Chondrocyte (in vitro differentiated cells): ENCODE measurements at regions not wholly inside any gene's neighbourhood (a gene's known extent, or its start where the extent isn't known, plus 50 kb on each side); places are given as distances from the start of the nearest gene placed in this dataset.

Experiments used
- DNase-seq: peaks from one replicate; pipeline ENCODE4 v3.0.0; 2021; ENCODE audit warnings: mixed read lengths, low spot score
- H3K27ac Mint-ChIP-seq: one replicate; pipeline ENCODE4 v1.8.0; 2021; ENCODE audit warnings: mild to moderate bottlenecking, moderate library complexity, mixed read lengths; ENCODE audit not compliant: unreplicated experiment
- H3K27me3 Mint-ChIP-seq: 2 replicates; pipeline ENCODE4 v1.8.0; 2021; ENCODE audit warnings: low read depth, mixed read lengths
- H3K36me3 Mint-ChIP-seq: 2 replicates; pipeline ENCODE4 v1.8.0; 2021; ENCODE audit warnings: low read depth, mixed read lengths
- H3K4me1 Mint-ChIP-seq: 2 replicates; pipeline ENCODE4 v1.8.0; 2021; ENCODE audit warnings: low read depth, mild to moderate bottlenecking, mixed read lengths
- H3K4me3 Mint-ChIP-seq: one replicate; pipeline ENCODE4 v1.8.0; 2021; ENCODE audit warnings: mild to moderate bottlenecking, moderate library complexity, mixed read lengths; ENCODE audit not compliant: unreplicated experiment
- H3K9me3 Mint-ChIP-seq: 2 replicates; pipeline ENCODE4 v1.8.0; 2021; ENCODE audit warnings: low read depth, mixed read lengths
- TF ChIP-seq, protein P1 (sequence below): fragments of 200-600 bp; sonication (generic); IDR thresholded peaks from 2 replicates; pipeline ENCODE4 v1.5.0; 2021; ENCODE audit warnings: antibody characterized with exemption, mild to moderate bottlenecking, moderate library complexity

DNA sequence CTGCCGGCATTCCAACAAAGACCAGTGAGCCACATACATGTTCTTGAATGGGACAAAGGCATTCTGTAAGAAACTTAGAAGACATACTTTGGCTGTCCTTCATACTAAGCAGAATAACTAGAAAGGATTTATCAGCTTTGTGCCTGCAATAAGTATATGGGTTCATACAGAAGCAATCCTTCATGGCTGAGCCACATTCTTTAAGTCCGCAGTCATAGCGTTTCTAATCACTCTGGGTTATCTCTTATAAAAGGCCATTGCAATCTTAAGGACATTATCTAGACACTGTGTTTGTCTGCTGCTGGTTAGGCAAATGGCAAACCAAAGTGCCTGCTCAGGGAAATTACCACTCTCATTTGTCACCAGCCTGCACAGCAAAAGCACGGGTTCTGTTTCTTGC is 488.4 kb downstream of the ACTR3B start:
- Mint-ChIP-seq H3K27ac (no peak overlapping the region), H3K4me3 (no peak overlapping the region), H3K9me3 (peaks cover 43% of the 10 kb centered on the region)

GRCh38 chr7:153258686-153259085 is 499.1 kb downstream of the ACTR3B start:
- no peaks in the 10 kb centered on the region for H3K36me3 Mint-ChIP-seq
- no peaks in the 10 kb centered on the region for H3K27me3 Mint-ChIP-seq
- no peak for DNase-seq
- H3K9me3 Mint-ChIP-seq = peaks cover 79% of the 10 kb centered on the region
- TF ChIP-seq, protein P1, sequence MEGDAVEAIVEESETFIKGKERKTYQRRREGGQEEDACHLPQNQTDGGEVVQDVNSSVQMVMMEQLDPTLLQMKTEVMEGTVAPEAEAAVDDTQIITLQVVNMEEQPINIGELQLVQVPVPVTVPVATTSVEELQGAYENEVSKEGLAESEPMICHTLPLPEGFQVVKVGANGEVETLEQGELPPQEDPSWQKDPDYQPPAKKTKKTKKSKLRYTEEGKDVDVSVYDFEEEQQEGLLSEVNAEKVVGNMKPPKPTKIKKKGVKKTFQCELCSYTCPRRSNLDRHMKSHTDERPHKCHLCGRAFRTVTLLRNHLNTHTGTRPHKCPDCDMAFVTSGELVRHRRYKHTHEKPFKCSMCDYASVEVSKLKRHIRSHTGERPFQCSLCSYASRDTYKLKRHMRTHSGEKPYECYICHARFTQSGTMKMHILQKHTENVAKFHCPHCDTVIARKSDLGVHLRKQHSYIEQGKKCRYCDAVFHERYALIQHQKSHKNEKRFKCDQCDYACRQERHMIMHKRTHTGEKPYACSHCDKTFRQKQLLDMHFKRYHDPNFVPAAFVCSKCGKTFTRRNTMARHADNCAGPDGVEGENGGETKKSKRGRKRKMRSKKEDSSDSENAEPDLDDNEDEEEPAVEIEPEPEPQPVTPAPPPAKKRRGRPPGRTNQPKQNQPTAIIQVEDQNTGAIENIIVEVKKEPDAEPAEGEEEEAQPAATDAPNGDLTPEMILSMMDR = no peak
- no peaks in the 10 kb centered on the region for H3K4me1 Mint-ChIP-seq
- no peak overlapping the region for H3K4me3 Mint-ChIP-seq
- H3K27ac Mint-ChIP-seq = no peak overlapping the region

More for the DNA sequence above, 488.4 kb downstream of the ACTR3B start:
- Mint-ChIP-seq H3K4me1 (no peaks in the 10 kb centered on the region), H3K36me3 (no peaks in the 10 kb centered on the region), H3K27me3 (no peaks in the 10 kb centered on the region)
- TF ChIP-seq, protein P1 = no peak
- no peak for DNase-seq

DNA sequence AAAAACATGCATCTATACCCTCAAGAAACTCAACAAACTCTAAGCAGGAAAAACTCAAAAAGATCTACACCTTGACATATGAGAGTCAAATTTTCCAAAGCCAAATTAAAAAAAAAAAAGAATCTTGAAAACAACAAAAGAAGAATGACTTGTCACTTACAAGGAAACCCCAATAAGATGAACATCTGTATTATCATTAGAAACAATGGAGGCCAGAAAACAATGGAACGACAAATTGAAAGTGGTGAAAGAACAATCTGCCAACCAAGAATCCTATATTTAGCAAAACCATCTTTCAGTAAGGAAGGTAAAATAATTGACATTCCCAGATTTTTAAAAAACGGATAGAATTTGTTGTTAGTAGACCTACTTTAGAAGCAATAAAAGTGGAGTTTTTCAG is 516.8 kb downstream of the ACTR3B start:
- H3K9me3 Mint-ChIP-seq = peaks cover 66% of the 10 kb centered on the region
- H3K27me3 Mint-ChIP-seq = no peaks in the 10 kb centered on the region
- TF ChIP-seq, protein P1 = no peak
- DNase-seq = no peak
- H3K36me3 Mint-ChIP-seq = no peaks in the 10 kb centered on the region
- no peak overlapping the region for H3K27ac Mint-ChIP-seq
- H3K4me1 Mint-ChIP-seq = no peaks in the 10 kb centered on the region
- H3K4me3 Mint-ChIP-seq = no peak overlapping the region

DNA sequence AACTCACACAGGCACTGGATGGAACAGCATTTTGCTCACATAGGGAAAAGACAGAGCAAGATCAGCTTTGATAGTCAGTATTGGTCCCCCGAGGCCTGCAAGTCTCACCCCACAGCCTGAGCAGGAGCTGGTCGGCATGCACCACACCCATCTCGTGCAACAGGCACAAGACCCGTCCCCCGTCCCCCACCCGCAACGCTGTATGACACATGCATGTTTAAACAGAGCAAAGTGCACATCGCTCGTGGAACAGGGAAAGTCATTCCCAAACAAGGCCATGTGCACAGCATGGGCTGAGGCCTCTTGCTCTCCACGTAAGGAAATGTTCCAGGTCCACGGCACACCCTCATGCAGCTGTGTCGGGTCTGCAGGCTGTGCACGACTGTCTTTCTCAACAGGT is 527.2 kb downstream of the ACTR3B start:
- Mint-ChIP-seq H3K36me3 (no peaks in the 10 kb centered on the region), H3K4me1 (no peaks in the 10 kb centered on the region), H3K27ac (no peak overlapping the region), H3K4me3 (no peak overlapping the region), H3K9me3 (peaks cover 66% of the 10 kb centered on the region), H3K27me3 (no peaks in the 10 kb centered on the region)
- TF ChIP-seq, protein P1 = no peak
- no peak for DNase-seq

GRCh38 chr7:153290066-153290465 is 530.5 kb downstream of the ACTR3B start:
- Mint-ChIP-seq H3K27me3 (no peaks in the 10 kb centered on the region), H3K36me3 (no peaks in the 10 kb centered on the region), H3K4me3 (no peak overlapping the region), H3K4me1 (no peaks in the 10 kb centered on the region), H3K9me3 (peaks cover 70% of the 10 kb centered on the region), H3K27ac (no peak overlapping the region)
- no peak for DNase-seq
- TF ChIP-seq, protein P1 = no peak
